CD14-positive monocyte (primary cell): ENCODE measurements at regions not wholly inside any gene's neighbourhood (a gene's known extent, or its start where the extent isn't known, plus 50 kb on each side); places are given as distances from the start of the nearest gene placed in this dataset.

Experiments
- DNase-seq, 3 donors: peaks; one replicate each; pipeline ENCODE4 v3.0.0-alpha.2; 2011 to 2022
- H2AFZ ChIP-seq: 2 replicates; pipeline ENCODE4 v1.6.0; 2012; ENCODE audit warnings: mild to moderate bottlenecking, low read depth, low read length, inconsistent platforms; ENCODE audit not compliant: insufficient read depth, poor library complexity, severe bottlenecking
- H3K27ac ChIP-seq, 2 donors: 1 replicate in 1 of 2; 2 replicates in 1 of 2; pipeline ENCODE4 v1.5.1; 2012 to 2013; ENCODE audit warnings: low read length in 2 of 2, control low read depth in 1 of 2, inconsistent platforms in 1 of 2, low read depth in 1 of 2, mild to moderate bottlenecking in 1 of 2
- H3K27me3 ChIP-seq, 2 donors: one replicate each; pipeline versions ENCODE4 v1.6.0 to v1.6.1; 2011 to 2013; ENCODE audit warnings: low read length in 2 of 2; ENCODE audit not compliant: control insufficient read depth in 2 of 2, insufficient read depth in 2 of 2
- H3K36me3 ChIP-seq, 2 donors: replicated peaks in 1 of 2; 1 replicate in 1 of 2; 2 replicates in 1 of 2; pipeline versions ENCODE4 v1.5.1 to v1.6.1; 2012 to 2013; ENCODE audit warnings: low read length in 2 of 2, control low read depth in 1 of 2, inconsistent platforms in 1 of 2, mild to moderate bottlenecking in 1 of 2; ENCODE audit not compliant: insufficient read depth in 2 of 2, control insufficient read depth in 1 of 2
- H3K4me1 ChIP-seq, 2 donors: 1 replicate in 1 of 2; 2 replicates in 1 of 2; pipeline versions ENCODE4 v1.5.1 to v1.6.1; 2012 to 2013; ENCODE audit warnings: low read length in 2 of 2, control low read depth in 1 of 2, inconsistent platforms in 1 of 2, mild to moderate bottlenecking in 1 of 2, moderate library complexity in 1 of 2; ENCODE audit not compliant: insufficient read depth in 2 of 2, control insufficient read depth in 1 of 2
- H3K4me2 ChIP-seq: replicated peaks from 2 replicates; pipeline ENCODE3; 2012; ENCODE audit warnings: low read length, moderate library complexity, mild to moderate bottlenecking; ENCODE audit not compliant: poor library complexity, severe bottlenecking; ENCODE audit errors: extremely low read depth
- H3K4me3 ChIP-seq, 3 experiments: fragments of 200-600 bp in 1 of 3; sonication (generic) in 1 of 3; replicated peaks in 1 of 3; 1 replicate in 2 of 3; 2 replicates in 1 of 3; pipeline ENCODE4 v1.5.1; 2011 to 2013; ENCODE audit warnings: low read length in 3 of 3, mild to moderate bottlenecking in 3 of 3, control low read depth in 2 of 3, low read depth in 2 of 3, inconsistent platforms in 1 of 3, moderate library complexity in 1 of 3
- H3K79me2 ChIP-seq: 2 replicates; pipeline ENCODE4 v1.6.0; 2012; ENCODE audit warnings: mild to moderate bottlenecking, control low read depth, inconsistent platforms, low read length, moderate library complexity; ENCODE audit not compliant: insufficient read depth
- H3K9ac ChIP-seq: 2 replicates; pipeline ENCODE4 v1.6.0; 2017; ENCODE audit warnings: low read length, mild to moderate bottlenecking; ENCODE audit not compliant: insufficient read depth, poor library complexity, severe bottlenecking
- H3K9me3 ChIP-seq, 2 donors: replicated peaks in 1 of 2; 1 replicate in 1 of 2; 2 replicates in 1 of 2; pipeline versions ENCODE4 v1.5.1 to v1.6.1; 2012 to 2013; ENCODE audit warnings: low read length in 2 of 2, control low read depth in 1 of 2; ENCODE audit not compliant: control insufficient read depth in 1 of 2, insufficient read depth in 1 of 2
- H4K20me1 ChIP-seq: 2 replicates; pipeline ENCODE4 v1.6.0; 2012; ENCODE audit warnings: mild to moderate bottlenecking, low read length, control low read depth, moderate library complexity; ENCODE audit not compliant: insufficient read depth
- H3K27ac Mint-ChIP-seq, 7 donors: one replicate each; pipeline ENCODE4 v1.8.0; 2020; ENCODE audit warnings: mild to moderate bottlenecking in 7 of 7, mixed read lengths in 7 of 7, moderate library complexity in 6 of 7, inconsistent platforms in 2 of 7
- H3K27me3 Mint-ChIP-seq, 3 donors: one replicate each; pipeline ENCODE4 v1.8.0; 2021 to 2022; ENCODE audit warnings: low read depth in 3 of 3, mild to moderate bottlenecking in 3 of 3, mixed read lengths in 3 of 3, moderate library complexity in 3 of 3, inconsistent platforms in 1 of 3
- H3K36me3 Mint-ChIP-seq, 2 donors: one replicate each; pipeline ENCODE4 v1.8.0; 2020; ENCODE audit warnings: mixed read lengths in 2 of 2, inconsistent platforms in 1 of 2, mild to moderate bottlenecking in 1 of 2
- H3K4me1 Mint-ChIP-seq: one replicate; pipeline ENCODE4 v1.8.0; 2020; ENCODE audit warnings: mild to moderate bottlenecking, mixed read lengths
- H3K4me3 Mint-ChIP-seq, 2 donors: one replicate each; pipeline ENCODE4 v1.8.0; 2020; ENCODE audit warnings: mild to moderate bottlenecking in 2 of 2, mixed read lengths in 2 of 2, moderate library complexity in 1 of 2
- H3K9me3 Mint-ChIP-seq, 7 donors: one replicate each; pipeline ENCODE4 v1.8.0; 2020 to 2022; ENCODE audit warnings: mixed read lengths in 7 of 7, mild to moderate bottlenecking in 6 of 7, moderate library complexity in 6 of 7, inconsistent platforms in 2 of 7
- WGBS: methylation state at CpG from one replicate; pipeline ENCODE4 v1.1.5; 2013; ENCODE audit warnings: missing lambda C conversion rate; ENCODE audit not compliant: insufficient coverage; 5-methylcytosine and 5-hydroxymethylcytosine counted together
- intact Hi-C, 2 donors: fragments of 100-400 bp; cut with micrococcal nuclease; formaldehyde crosslinking; loops; one replicate each; pipeline versions ENCODE4 v1.15.0 to v1.15.1; 2023
- TF ChIP-seq, protein P1 (sequence below): fragments of 200-600 bp; IDR thresholded peaks from one replicate; pipeline ENCODE4 v1.8.0; 2022; ENCODE audit warnings: antibody characterized with exemption, mild to moderate bottlenecking

DNA sequence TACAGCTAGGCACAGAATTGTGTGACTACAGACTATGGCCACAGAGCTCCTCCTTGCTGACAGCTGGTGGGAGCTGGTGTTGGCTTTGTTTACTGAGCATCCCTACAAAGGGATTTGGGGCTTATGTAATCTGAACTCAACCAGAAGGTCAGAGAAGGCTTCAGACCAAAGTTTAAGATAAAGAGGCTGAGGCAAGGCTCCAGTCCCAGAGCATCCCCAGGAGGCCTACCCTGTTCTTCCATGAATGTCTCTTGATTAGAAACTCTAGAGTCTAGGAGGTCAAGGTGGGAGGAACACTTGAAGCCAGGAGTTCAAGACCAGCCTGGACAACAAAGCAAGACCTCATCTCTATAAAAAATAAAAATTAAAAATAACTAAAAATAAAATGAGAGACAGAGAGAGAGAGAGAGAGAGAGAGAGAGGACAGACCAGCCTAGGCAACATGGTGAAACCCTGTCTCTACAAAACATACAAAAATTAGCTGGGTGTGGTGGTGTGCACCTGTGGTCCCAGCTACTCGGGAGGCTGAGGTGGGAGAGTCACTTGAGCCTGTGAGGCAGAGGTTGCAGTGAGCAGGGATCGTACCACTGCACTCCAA, 125.5 kb upstream of the SERPIND1 start:
- H3K79me2 ChIP-seq: no peaks in the 10 kb centered on the region
- H3K4me1 Mint-ChIP-seq: no peaks in the 10 kb centered on the region
- peaks cover 0 to 4% (median 3%) of the 10 kb centered on the region in 3 donors for H3K27me3 Mint-ChIP-seq
- H3K4me3 Mint-ChIP-seq: no peak overlapping the region
- no peak overlapping the region for H3K27ac ChIP-seq
- no peak overlapping the region for H3K4me2 ChIP-seq
- no peak overlapping the region for H3K9ac ChIP-seq
- intact Hi-C loops: no loop called here
- 100% methylated on average over 1 of the region's 2 CpGs for WGBS
- H3K27ac Mint-ChIP-seq: no peak overlapping the region
- H3K27me3 ChIP-seq: no peaks in the 10 kb centered on the region
- no peak overlapping the region for H2AFZ ChIP-seq
- no peaks in the 10 kb centered on the region for H3K9me3 ChIP-seq
- TF ChIP-seq, protein P1, sequence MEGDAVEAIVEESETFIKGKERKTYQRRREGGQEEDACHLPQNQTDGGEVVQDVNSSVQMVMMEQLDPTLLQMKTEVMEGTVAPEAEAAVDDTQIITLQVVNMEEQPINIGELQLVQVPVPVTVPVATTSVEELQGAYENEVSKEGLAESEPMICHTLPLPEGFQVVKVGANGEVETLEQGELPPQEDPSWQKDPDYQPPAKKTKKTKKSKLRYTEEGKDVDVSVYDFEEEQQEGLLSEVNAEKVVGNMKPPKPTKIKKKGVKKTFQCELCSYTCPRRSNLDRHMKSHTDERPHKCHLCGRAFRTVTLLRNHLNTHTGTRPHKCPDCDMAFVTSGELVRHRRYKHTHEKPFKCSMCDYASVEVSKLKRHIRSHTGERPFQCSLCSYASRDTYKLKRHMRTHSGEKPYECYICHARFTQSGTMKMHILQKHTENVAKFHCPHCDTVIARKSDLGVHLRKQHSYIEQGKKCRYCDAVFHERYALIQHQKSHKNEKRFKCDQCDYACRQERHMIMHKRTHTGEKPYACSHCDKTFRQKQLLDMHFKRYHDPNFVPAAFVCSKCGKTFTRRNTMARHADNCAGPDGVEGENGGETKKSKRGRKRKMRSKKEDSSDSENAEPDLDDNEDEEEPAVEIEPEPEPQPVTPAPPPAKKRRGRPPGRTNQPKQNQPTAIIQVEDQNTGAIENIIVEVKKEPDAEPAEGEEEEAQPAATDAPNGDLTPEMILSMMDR: no peak
- H3K9me3 Mint-ChIP-seq: peaks cover 0 to 1% (median 0%) of the 10 kb centered on the region in 7 donors
- no peak overlapping the region for H3K4me3 ChIP-seq
- DNase-seq: no peak
- H3K36me3 Mint-ChIP-seq: no peaks in the 10 kb centered on the region
- H4K20me1 ChIP-seq: no peaks in the 10 kb centered on the region
- H3K4me1 ChIP-seq: no peaks in the 10 kb centered on the region
- H3K36me3 ChIP-seq: no peaks in the 10 kb centered on the region

DNA sequence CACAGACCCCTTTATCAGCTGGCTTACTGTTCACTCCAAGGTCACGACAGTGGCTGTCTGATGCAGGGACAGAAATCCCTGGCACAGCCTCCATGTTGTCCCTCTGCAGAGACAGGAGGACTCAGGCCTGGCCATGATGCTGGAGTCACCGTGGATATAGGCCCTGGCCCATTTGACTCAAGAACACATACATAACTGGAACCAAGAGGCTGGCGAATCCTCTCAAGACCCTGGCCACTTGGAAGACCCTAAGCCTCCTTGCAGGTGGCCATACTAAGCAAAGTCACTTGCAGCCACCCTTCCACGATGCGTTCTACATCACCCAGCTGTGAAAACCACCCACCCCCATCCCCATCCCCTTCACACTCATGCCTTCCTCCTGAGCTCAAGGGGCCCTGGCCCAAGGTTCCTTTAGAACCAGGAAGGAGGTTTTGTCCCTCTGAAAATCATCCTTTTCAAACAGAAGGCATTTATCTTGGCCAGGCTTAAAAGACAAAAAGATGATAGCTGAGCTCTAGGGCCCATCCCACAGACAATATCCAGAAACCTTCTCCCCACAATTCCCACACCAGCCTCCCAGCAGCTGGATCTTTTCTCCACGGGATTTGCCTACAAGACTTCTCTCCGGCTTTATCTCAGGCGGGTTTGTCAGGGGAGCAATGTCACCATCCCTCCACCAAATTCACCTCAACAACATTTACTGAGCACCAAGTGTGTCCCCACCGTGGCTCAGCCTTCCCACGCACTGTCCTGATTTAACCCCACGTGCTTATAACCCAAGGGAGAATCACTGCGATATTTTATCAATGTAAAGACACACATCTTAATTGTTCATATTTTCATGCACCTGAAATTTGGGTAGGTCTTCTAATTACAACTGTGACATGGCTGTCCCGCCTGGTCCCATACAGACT, 123.4 kb upstream of the SERPIND1 start:
- no peak for DNase-seq
- no peak overlapping the region for H3K4me2 ChIP-seq

More for the DNA sequence above, 123.4 kb upstream of the SERPIND1 start:
- Histone ChIP-seq H4K20me1 (no peaks in the 10 kb centered on the region), H3K4me1 (no peaks in the 10 kb centered on the region), H3K79me2 (no peaks in the 10 kb centered on the region), H3K9ac (no peak overlapping the region), H3K27ac (no peak overlapping the region), H3K27me3 (no peaks in the 10 kb centered on the region), H3K36me3 (no peaks in the 10 kb centered on the region), H3K4me3 (no peak overlapping the region), H2AFZ (no peak overlapping the region), H3K9me3 (no peaks in the 10 kb centered on the region)
- intact Hi-C loops: no loop called here
- H3K4me3 Mint-ChIP-seq: no peak overlapping the region
- 95% methylated on average over 12 of the region's 13 CpGs for whole genome bisulfite sequencing
- TF ChIP-seq, protein P1: no peak
- H3K9me3 Mint-ChIP-seq: peaks cover 0 to 1% (median 0%) of the 10 kb centered on the region in 7 donors
- no peak overlapping the region for H3K27ac Mint-ChIP-seq
- H3K36me3 Mint-ChIP-seq: no peaks in the 10 kb centered on the region
- H3K4me1 Mint-ChIP-seq: no peaks in the 10 kb centered on the region
- H3K27me3 Mint-ChIP-seq: peaks cover 0 to 4% (median 4%) of the 10 kb centered on the region in 3 donors
